Myocyte (in vitro differentiated cells): ENCODE measurements at regions not wholly inside any gene's neighbourhood (a gene's known extent, or its start where the extent isn't known, plus 50 kb on each side); places are given as distances from the start of the nearest gene placed in this dataset.
A peak's percentile ranks its signal among the peaks of the same experiment; 100 is the strongest.

ENCODE experiments used
- DNase-seq: peaks from one replicate; pipeline ENCODE4 v3.0.0-alpha.2; 2012; ENCODE audit warnings: low read depth

GRCh38 chr9:99681113-99681512 lies 140.6 kb upstream of the NR4A3 start:
- DNase-seq, result no peak

DNA sequence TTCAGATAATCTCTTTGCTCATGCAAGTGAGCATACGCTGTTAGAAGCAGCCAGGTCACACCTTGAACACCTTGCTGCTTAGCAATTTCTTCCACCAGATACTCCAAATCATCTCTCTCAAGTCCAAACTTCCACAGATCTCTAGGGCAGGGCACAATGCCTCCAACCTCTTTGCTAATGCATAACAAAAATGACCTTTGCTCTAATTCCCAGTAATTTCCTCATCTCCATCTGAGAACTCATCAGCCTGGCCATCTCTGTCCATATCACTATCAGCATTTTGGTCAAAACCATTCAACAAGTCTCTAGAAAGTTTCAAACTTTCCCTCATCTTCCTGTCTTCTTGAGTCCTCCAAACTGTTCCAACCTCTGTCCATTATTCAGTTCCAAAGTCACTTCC lies 139.3 kb upstream of the NR4A3 start:
- DNase-seq, result no peak

DNA sequence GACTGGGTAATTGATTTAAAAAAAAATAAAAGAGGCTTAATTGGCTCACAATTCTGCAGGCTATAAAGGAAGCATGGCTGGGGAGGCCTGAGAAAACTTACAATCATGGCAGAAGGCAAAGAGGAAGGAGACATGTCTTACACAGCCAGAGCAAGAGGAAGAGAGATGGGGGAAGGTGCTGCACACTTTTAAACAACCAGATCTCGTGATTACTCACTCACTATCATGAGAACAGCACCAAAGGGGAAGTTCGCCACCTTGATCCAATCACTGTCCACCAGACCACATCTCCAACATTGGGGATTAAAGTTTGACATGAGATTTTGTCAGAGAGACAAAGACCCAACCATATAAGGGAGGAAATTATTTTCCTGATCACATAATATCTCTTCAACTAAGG lies 138.8 kb upstream of the NR4A3 start:
- DNase-seq, result no peak

DNA sequence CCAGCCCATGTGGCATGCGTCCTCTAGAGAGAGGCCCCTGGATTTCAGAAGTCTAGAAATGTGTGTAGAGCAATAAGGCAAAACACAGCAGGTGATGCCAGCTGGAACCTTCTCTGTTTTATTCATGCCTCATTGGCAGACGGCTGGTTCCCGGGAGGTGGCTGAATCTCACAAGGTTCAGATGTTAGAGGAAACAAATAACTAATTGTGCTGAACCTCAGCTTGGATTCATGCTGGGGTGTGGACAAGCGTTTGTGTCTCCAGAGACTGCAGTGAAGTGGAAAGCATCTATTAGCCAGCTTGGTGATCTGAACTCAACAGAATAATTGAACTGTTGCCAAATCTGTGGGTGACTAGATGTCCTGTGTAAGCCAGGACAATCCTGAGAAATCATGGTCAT lies 131.1 kb upstream of the NR4A3 start:
- peak; percentile 10 for DNase-seq

GRCh38 chr9:99693888-99694287 lies 127.8 kb upstream of the NR4A3 start:
- DNase-seq, result no peak

GRCh38 chr9:99694393-99694792 lies 127.3 kb upstream of the NR4A3 start:
- no peak for DNase-seq

GRCh38 chr9:99699396-99699795 lies 122.3 kb upstream of the NR4A3 start:
- no peak for DNase-seq

- DNase-seq, result no peak
These were observed 109.5 kb upstream of the NR4A3 start for GRCh38 chr9:99712214-99712613.

GRCh38 chr9:99713838-99714306 lies 107.8 kb upstream of the NR4A3 start:
- DNase-seq, result no peak

GRCh38 chr9:99718631-99719030 lies 103.1 kb upstream of the NR4A3 start:
- DNase-seq, result no peak

- DNase-seq, result no peak
These were observed 101.1 kb upstream of the NR4A3 start for GRCh38 chr9:99720455-99721050.

DNA sequence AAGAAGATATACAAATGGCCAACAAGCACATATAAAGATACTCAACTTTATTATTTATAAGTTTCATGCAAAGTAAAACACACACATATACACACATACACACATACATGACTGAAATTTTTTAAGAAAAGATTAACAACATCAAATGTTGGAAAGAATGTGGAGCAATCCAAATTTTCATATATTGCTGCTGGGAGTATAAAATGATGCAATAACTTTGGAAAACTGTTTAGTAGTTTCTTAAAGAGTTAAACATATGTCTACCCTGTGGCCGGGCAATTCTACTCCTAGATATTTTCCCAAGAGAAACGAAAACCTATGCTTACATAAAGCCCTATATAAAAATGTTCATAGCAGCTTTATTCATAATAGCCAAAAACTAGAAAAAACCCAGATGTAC lies 99.8 kb upstream of the NR4A3 start:
- DNase-seq, result no peak

DNA sequence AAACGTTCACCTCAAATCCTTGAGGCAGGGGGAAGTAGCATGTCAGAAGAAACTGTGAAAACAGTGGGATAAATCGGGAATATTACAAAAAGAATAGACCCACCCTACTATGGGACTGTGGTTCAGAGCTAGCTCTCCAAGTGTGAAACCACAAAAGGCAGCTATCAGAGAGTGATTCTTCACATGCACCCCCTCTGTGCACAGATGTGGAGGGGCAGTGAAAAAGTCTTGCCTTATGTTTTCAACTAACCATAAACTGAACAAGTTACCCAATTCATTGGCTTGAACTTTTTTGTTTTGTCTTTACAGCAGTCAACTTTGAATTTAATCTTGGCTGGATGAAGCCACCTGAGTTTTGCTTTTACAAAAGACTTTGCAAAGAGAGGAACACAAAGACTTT lies 98.8 kb upstream of the NR4A3 start:
- no peak for DNase-seq

GRCh38 chr9:99724640-99725039 lies 97.0 kb upstream of the NR4A3 start:
- DNase-seq, result no peak

- DNase-seq, result no peak
These were observed 95.8 kb upstream of the NR4A3 start for GRCh38 chr9:99725852-99726251.

- DNase-seq, result peak; percentile 77
These were observed 94.9 kb upstream of the NR4A3 start for GRCh38 chr9:99726758-99727157.

GRCh38 chr9:99730062-99730461 lies 91.6 kb upstream of the NR4A3 start:
- no peak for DNase-seq

GRCh38 chr9:99731950-99732349 lies 89.7 kb upstream of the NR4A3 start:
- DNase-seq, result no peak

GRCh38 chr9:99732715-99733114 lies 89.0 kb upstream of the NR4A3 start:
- no peak for DNase-seq

DNA sequence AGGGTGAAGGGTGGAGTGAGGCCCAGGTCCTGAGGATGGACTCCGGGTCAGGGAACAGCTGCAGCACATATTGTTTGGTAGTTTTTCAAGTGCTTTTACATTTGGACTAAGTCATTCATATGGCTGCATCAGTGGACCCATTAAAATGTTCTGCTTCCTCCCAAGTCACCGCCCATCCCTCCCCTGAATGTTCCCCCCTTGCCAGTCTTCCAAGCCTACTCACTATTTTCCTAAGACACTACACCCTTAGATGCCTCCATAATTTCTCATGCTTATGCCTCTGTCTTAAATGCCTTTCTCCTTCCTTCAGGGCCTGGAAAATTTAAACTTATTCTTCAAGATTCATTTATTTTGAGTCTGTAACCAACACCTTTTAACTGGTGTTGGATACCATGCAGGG lies 86.6 kb upstream of the NR4A3 start:
- DNase-seq, result no peak

DNA sequence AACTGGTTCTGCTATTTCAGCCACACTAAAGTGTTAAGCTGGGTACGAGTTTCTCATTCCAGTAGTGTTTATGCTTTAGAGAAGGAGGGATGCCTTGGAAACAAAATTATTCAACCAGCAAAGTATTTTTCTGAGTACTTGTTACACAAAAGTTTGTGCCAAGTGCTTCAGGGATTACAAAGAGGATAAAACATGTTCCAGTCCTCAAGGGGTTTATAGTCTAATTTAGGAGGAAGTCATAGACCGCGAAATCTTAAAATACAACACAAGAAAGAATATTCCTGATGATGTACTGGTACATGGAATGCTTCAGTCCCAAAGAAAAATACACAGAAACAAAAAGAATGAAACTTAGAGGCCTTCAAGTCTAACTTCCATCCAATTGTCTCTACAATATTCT lies 85.4 kb upstream of the NR4A3 start:
- DNase-seq, result no peak

DNA sequence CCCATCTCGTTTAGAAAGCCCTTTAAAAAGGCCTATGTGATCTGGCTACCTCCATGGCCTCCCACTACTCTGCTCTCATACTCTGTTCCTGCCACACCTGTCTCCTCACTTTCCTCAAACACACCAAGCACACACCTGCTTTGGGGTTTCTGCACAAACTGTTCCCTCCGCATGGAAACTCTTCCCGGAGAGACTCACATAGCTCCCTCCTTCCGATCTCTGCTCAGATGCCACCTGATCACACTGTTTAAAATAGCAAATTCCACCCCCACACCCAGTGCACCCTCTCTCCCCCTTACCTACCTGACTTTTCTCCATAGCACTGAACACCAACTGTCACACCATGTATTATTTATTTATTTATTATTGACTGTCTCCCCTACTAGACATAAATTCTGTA lies 84.0 kb upstream of the NR4A3 start:
- no peak for DNase-seq

DNA sequence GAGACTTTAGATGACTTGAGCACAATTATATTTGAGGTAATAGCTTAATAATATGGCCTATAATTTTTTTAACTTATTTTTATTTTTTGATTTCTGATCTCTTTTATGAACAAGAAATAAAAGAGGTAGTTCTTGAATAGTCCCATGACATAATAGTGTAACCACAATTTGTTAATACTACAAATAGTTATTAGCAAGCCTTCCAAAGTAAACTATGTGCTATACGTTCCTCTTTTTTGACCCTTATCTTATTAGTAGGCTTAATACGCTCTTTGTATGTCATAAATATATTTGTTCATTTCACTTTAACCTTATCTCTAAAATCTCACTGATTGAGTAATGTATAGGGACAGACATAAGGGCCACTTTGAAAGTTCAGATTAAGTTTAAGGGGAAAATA lies 78.7 kb upstream of the NR4A3 start:
- no peak for DNase-seq

- DNase-seq, result no peak
These were observed 78.2 kb upstream of the NR4A3 start for GRCh38 chr9:99743455-99743854.
